ENCODE measurements at regions not wholly inside any gene's neighbourhood (a gene's known extent, or its start where the extent isn't known, plus 50 kb on each side); places are given as distances from the start of the nearest gene placed in this dataset.

DNA sequence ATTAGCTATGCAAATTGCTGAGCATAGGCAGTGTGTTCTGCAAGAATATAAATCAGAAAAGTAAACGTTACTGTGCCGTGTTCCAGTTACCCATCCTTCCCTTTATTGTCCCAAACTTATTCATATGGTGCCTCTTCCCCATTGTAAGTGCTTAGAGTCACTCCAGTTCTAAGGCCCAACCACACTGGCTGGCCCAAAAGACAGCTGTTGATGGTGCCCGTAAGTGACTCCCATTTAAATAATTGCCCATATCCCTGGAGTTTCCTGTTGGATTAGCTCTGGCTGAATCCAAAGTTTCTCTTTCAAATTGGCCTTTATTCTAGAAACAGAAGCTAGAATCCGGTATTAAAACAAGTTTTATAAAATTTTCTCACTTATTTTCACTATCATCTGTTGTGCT, 400.1 kb upstream of the DDHD1 start:
- TF ChIP-seq POLR2A (IDR thresholded peaks at IDR 0.05) = no peak
- TF ChIP-seq, protein P1, sequence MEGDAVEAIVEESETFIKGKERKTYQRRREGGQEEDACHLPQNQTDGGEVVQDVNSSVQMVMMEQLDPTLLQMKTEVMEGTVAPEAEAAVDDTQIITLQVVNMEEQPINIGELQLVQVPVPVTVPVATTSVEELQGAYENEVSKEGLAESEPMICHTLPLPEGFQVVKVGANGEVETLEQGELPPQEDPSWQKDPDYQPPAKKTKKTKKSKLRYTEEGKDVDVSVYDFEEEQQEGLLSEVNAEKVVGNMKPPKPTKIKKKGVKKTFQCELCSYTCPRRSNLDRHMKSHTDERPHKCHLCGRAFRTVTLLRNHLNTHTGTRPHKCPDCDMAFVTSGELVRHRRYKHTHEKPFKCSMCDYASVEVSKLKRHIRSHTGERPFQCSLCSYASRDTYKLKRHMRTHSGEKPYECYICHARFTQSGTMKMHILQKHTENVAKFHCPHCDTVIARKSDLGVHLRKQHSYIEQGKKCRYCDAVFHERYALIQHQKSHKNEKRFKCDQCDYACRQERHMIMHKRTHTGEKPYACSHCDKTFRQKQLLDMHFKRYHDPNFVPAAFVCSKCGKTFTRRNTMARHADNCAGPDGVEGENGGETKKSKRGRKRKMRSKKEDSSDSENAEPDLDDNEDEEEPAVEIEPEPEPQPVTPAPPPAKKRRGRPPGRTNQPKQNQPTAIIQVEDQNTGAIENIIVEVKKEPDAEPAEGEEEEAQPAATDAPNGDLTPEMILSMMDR (IDR thresholded peaks at IDR 0.05) = no peak
- TF ChIP-seq EP300 (IDR thresholded peaks at IDR 0.05) = no peak

All from ovary (tissue), 3 donors.